ENCODE measurements at regions not wholly inside any gene's neighbourhood (a gene's known extent, or its start where the extent isn't known, plus 50 kb on each side); places are given as distances from the start of the nearest gene placed in this dataset.

- Histone ChIP-seq H3K4me1 (ENCODE audit: low read length) (peaks cover 70% of the 10 kb centered on the region), H3K27me3 (ENCODE audit: low read depth, low read length) (no peaks in the 10 kb centered on the region), H3K4me2 (ENCODE audit: low read length) (peak overlapping the region; percentile 71), H2AFZ (ENCODE audit: low read depth, low read length) (no peak overlapping the region), H3K27ac (ENCODE audit: low read length) (peak overlapping the region; percentile 100), H3K36me3 (replicated peaks; ENCODE audit: low read depth, low read length) (no peaks in the 10 kb centered on the region), H3K4me3 (ENCODE audit: low read length) (peak overlapping the region; percentile 53; the same call in 1 of the 2 replicates), H4K20me1 (ENCODE audit: insufficient read depth, low read length) (no peaks in the 10 kb centered on the region), H3K9ac (ENCODE audit: low read length) (peak overlapping the region; percentile 74), H3K9me3 (ENCODE audit: insufficient read depth, low read length) (no peaks in the 10 kb centered on the region), H3K79me2 (ENCODE audit: low read length) (peaks cover 3% of the 10 kb centered on the region; the same call in 1 of the 2 replicates)
- TF ChIP-seq EZH2phosphoT487 (IDR thresholded peaks at IDR 0.05; ENCODE audit: low read depth) (no peak), CTCF (IDR thresholded peaks at IDR 0.05; ENCODE audit: low read depth, low read length) (no peak)
These were observed 71.5 kb upstream of the ENPP6 start for GRCh38 chr4:184289179-184289535.

GRCh38 chr4:184288451-184289178 is 70.9 kb upstream of the ENPP6 start:
- H3K4me1 ChIP-seq (ENCODE audit: low read length) = peaks cover 76% of the 10 kb centered on the region
- TF ChIP-seq EZH2phosphoT487 (IDR thresholded peaks at IDR 0.05; ENCODE audit: low read depth) = no peak
- no peak for TF ChIP-seq CTCF (IDR thresholded peaks at IDR 0.05; ENCODE audit: low read depth, low read length)
- H3K4me2 ChIP-seq (ENCODE audit: low read length) = peak overlapping the region; percentile 75
- H3K27ac ChIP-seq (ENCODE audit: low read length) = peak overlapping the region; percentile 100
- H4K20me1 ChIP-seq (ENCODE audit: insufficient read depth, low read length) = no peaks in the 10 kb centered on the region
- H3K4me3 ChIP-seq (ENCODE audit: low read length) = peak overlapping the region; percentile 53
- no peak overlapping the region for H2AFZ ChIP-seq (ENCODE audit: low read depth, low read length)
- H3K27me3 ChIP-seq (ENCODE audit: low read depth, low read length) = no peaks in the 10 kb centered on the region
- peaks cover 6% of the 10 kb centered on the region; the same call in 1 of the 2 replicates for H3K79me2 ChIP-seq (ENCODE audit: low read length)
- H3K9me3 ChIP-seq (ENCODE audit: insufficient read depth, low read length) = no peaks in the 10 kb centered on the region
- H3K9ac ChIP-seq (ENCODE audit: low read length) = peak overlapping the region; percentile 85
- H3K36me3 ChIP-seq (replicated peaks; ENCODE audit: low read depth, low read length) = no peaks in the 10 kb centered on the region

- no peak overlapping the region for H2AFZ ChIP-seq (ENCODE audit: low read depth, low read length)
These were observed 70.1 kb upstream of the ENPP6 start for GRCh38 chr4:184287697-184288255.

More at GRCh38 chr4:184287697-184288255, 70.1 kb upstream of the ENPP6 start:
- Histone ChIP-seq H3K27me3 (ENCODE audit: low read depth, low read length) (no peaks in the 10 kb centered on the region), H3K4me1 (ENCODE audit: low read length) (peaks cover 81% of the 10 kb centered on the region), H3K79me2 (ENCODE audit: low read length) (peaks cover 6% of the 10 kb centered on the region; the same call in 1 of the 2 replicates), H3K4me3 (ENCODE audit: low read length) (peak overlapping the region; percentile 52), H4K20me1 (ENCODE audit: insufficient read depth, low read length) (no peaks in the 10 kb centered on the region), H3K9me3 (ENCODE audit: insufficient read depth, low read length) (no peaks in the 10 kb centered on the region), H3K9ac (ENCODE audit: low read length) (peak overlapping the region; percentile 85), H3K27ac (ENCODE audit: low read length) (peak overlapping the region; percentile 100), H3K4me2 (ENCODE audit: low read length) (peak overlapping the region; percentile 75), H3K36me3 (replicated peaks; ENCODE audit: low read depth, low read length) (no peaks in the 10 kb centered on the region)
- TF ChIP-seq CTCF (IDR thresholded peaks at IDR 0.05; ENCODE audit: low read depth, low read length) (peak; percentile 13; the same call in 1 of the 2 replicates), EZH2phosphoT487 (IDR thresholded peaks at IDR 0.05; ENCODE audit: low read depth) (no peak)
